ENCODE measurements at regions not wholly inside any gene's neighbourhood (a gene's known extent, or its start where the extent isn't known, plus 50 kb on each side); places are given as distances from the start of the nearest gene placed in this dataset.

- no peaks in the 10 kb centered on the region for H3K36me3 ChIP-seq (ENCODE audit: insufficient read depth)
- no peak for TF ChIP-seq CTCF (conservative IDR thresholded peaks at IDR 0.05; ENCODE audit: low read depth, low read length)
- no peak overlapping the region for H3K4me3 ChIP-seq (IDR thresholded peaks at IDR 0.05; ENCODE audit: insufficient read depth, low read depth, low read length)
- H3K9ac ChIP-seq: no peak overlapping the region
- no peak overlapping the region for H2AFZ ChIP-seq (ENCODE audit: low read depth)
- H3K4me1 ChIP-seq (ENCODE audit: low read depth, poor library complexity, severe bottlenecking): no peaks in the 10 kb centered on the region
- no peaks in the 10 kb centered on the region for H3K27me3 ChIP-seq (ENCODE audit: insufficient read depth, low read depth)
- H3K4me2 ChIP-seq: no peak overlapping the region
- H3K27ac ChIP-seq: no peak overlapping the region
- H3K79me2 ChIP-seq (ENCODE audit: insufficient read depth, low read depth): no peaks in the 10 kb centered on the region
- H4K20me1 ChIP-seq (ENCODE audit: insufficient read depth): no peaks in the 10 kb centered on the region
Measured at GRCh38 chr5:3226196-3226920, 369.3 kb upstream of the IRX1 start.

DNA sequence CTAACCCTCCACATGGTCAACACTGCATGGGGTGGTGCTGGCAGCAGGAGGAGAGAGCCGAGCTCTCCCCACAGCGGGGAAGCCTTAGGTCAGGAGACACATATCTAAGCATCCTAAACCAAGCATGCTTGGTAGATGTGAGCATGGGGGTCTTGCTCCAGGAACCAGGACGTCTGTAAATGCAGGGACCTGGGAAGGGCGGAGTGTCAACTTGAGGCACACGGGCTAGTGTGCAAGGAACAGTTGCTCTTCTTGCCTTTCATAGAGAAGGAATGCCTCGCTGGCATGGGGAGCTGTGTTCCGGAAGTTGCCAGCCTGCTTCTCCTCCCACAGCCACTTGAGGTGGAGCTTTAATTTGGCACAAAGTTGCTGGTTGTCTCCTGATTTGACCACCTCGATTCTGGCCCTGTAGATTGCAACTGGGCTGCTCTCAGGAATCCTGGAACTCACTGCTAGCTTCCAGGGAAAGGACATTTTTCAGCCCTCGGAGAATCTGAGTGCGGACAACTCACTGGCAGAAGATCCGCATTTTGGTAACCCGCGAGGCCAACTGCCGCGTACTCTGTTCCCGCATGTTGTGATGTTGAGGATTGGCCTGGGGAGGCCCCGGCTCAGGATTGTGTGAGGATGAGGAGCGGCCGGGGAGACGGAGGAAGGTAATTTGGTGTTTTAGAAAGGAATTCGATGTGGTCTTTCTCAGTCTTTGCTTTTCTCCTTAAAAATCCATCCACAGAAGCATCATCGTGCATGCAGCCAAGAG lies 370.3 kb upstream of the IRX1 start:
- no peak for TF ChIP-seq CTCF (conservative IDR thresholded peaks at IDR 0.05; ENCODE audit: low read depth, low read length)
- Histone ChIP-seq H3K27ac (no peak overlapping the region), H3K36me3 (ENCODE audit: insufficient read depth) (no peaks in the 10 kb centered on the region), H2AFZ (ENCODE audit: low read depth) (no peak overlapping the region), H3K79me2 (ENCODE audit: insufficient read depth, low read depth) (no peaks in the 10 kb centered on the region), H3K4me2 (no peak overlapping the region), H3K27me3 (ENCODE audit: insufficient read depth, low read depth) (no peaks in the 10 kb centered on the region), H4K20me1 (ENCODE audit: insufficient read depth) (no peaks in the 10 kb centered on the region), H3K4me1 (ENCODE audit: low read depth, poor library complexity, severe bottlenecking) (no peaks in the 10 kb centered on the region), H3K4me3 (IDR thresholded peaks at IDR 0.05; ENCODE audit: insufficient read depth, low read depth, low read length) (no peak overlapping the region), H3K9ac (no peak overlapping the region)

DNA sequence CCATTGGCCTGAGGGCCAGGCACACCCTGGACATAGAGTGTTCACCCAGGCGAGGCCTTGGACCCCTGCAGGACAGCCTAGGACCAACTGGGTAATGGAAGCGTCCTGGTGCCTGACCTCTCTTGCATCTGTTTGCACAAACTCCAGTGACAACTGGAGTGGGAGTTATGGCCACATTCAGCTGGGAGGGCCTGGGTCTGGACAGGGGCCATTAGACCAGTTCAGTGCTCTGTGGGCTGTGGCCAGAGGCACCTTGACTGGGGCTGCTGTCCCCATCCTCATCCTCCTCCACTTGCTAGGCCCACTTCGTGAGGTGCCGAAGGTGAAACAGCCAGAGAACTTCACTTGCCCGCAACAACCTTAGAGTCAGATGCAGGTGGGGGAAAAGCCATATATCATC lies 372.7 kb upstream of the IRX1 start:
- Histone ChIP-seq H3K4me2 (no peak overlapping the region), H3K9ac (no peak overlapping the region), H3K36me3 (ENCODE audit: insufficient read depth) (no peaks in the 10 kb centered on the region), H3K27ac (no peak overlapping the region), H3K79me2 (ENCODE audit: insufficient read depth, low read depth) (no peaks in the 10 kb centered on the region), H4K20me1 (ENCODE audit: insufficient read depth) (no peaks in the 10 kb centered on the region), H3K4me3 (IDR thresholded peaks at IDR 0.05; ENCODE audit: insufficient read depth, low read depth, low read length) (no peak overlapping the region), H3K4me1 (ENCODE audit: low read depth, poor library complexity, severe bottlenecking) (no peaks in the 10 kb centered on the region), H3K27me3 (ENCODE audit: insufficient read depth, low read depth) (no peaks in the 10 kb centered on the region), H2AFZ (ENCODE audit: low read depth) (no peak overlapping the region)
- no peak for TF ChIP-seq CTCF (conservative IDR thresholded peaks at IDR 0.05; ENCODE audit: low read depth, low read length)

DNA sequence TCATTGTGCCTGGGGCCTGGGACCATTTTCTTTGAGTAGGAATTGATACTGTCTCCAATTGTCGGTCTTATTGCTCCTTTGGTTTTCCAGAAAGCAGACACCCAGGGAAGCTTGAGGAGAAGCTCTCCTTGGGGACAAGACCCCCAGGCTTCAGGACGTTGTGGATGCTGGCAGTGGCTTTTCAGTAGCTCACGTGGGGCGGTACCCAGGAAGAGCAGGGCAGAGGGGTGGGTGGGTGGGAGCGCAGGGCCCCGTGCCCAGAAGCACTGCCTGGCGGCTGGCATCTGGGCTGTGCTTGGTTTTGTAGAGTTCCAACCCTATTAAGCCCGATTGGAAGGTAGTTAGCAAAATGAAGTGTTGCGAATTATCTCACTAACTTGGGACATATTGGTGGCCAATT lies 374.2 kb upstream of the IRX1 start:
- no peak overlapping the region for H3K4me2 ChIP-seq
- no peak for TF ChIP-seq CTCF (conservative IDR thresholded peaks at IDR 0.05; ENCODE audit: low read depth, low read length)
- H3K4me3 ChIP-seq (IDR thresholded peaks at IDR 0.05; ENCODE audit: insufficient read depth, low read depth, low read length): no peak overlapping the region
- no peaks in the 10 kb centered on the region for H3K27me3 ChIP-seq (ENCODE audit: insufficient read depth, low read depth)
- H3K9ac ChIP-seq: no peak overlapping the region
- H4K20me1 ChIP-seq (ENCODE audit: insufficient read depth): no peaks in the 10 kb centered on the region
- no peak overlapping the region for H2AFZ ChIP-seq (ENCODE audit: low read depth)
- H3K36me3 ChIP-seq (ENCODE audit: insufficient read depth): no peaks in the 10 kb centered on the region
- no peaks in the 10 kb centered on the region for H3K79me2 ChIP-seq (ENCODE audit: insufficient read depth, low read depth)
- H3K27ac ChIP-seq: no peak overlapping the region
- H3K4me1 ChIP-seq (ENCODE audit: low read depth, poor library complexity, severe bottlenecking): no peaks in the 10 kb centered on the region

Measured in KMS-11 (cell line).